K562 (cell line): ENCODE measurements at regions not wholly inside any gene's neighbourhood (a gene's known extent, or its start where the extent isn't known, plus 50 kb on each side); places are given as distances from the start of the nearest gene placed in this dataset.

Experiments
- ATAC-seq: fragments of 200-7000 bp; cut with Tn5 transposase; 3 replicates; pipeline ENCODE4 v1.9.1; 2020; ENCODE audit warnings: moderate library complexity
- BruUV-seq: library from RNA; stranded (reverse); fragments of 400-500 nt; replicated peaks from 2 replicates; lab custom pipeline; 2021; lab: Mats Ljungman, UMichigan
- CTCF ChIA-PET: fragments of 300-600 bp; formaldehyde crosslinking; extraction: SDS; loops from one replicate; lab custom pipeline; 2021; ENCODE audit warnings: low intra/inter-chr PET ratio; lab: Yijun Ruan, JAX
- POLR2A ChIA-PET: fragments of 300-600, 350-650 bp; sonication (Branson Sonifier 250); formaldehyde crosslinking; extraction: SDS; loops from one replicate; lab custom pipeline; 2021; ENCODE audit warnings: antibody characterized with exemption, inconsistent platforms; lab: Yijun Ruan, JAX
- DNase-seq, 4 experiments: peaks; one replicate each; pipeline versions ENCODE4 v3.0.0 to v3.0.0-alpha.2; 2011 to 2018; ENCODE audit warnings: low spot score in 3 of 4, mixed read lengths in 3 of 4; ENCODE audit errors: extremely low read depth in 1 of 4
- FAIRE-seq: peaks from 2 replicates; lab custom pipeline; 2011; peaks lifted over from hg19 to GRCh38; lab: Jason Lieb, UNC
- H2AFZ ChIP-seq: 2 replicates; pipeline ENCODE4 v1.6.0; 2011; ENCODE audit warnings: low read depth, low read length, control low read depth, inconsistent platforms
- H3K27ac ChIP-seq: fragments of 200-600 bp; 3 replicates; pipeline ENCODE4 v1.8.0; 2011; ENCODE audit warnings: low read depth, mild to moderate bottlenecking, control low read depth, inconsistent platforms, low read length, moderate library complexity, mixed read lengths; ENCODE audit errors: extremely low read depth
- H3K27me3 ChIP-seq, 2 experiments: fragments of 300-600 bp in 1 of 2; 2 replicates in 1 of 2; 3 replicates in 1 of 2; pipeline versions ENCODE4 v1.6.0 to v1.8.0; 2011; ENCODE audit warnings: inconsistent platforms in 2 of 2, low read length in 2 of 2, mild to moderate bottlenecking in 1 of 2, mixed read lengths in 1 of 2, moderate library complexity in 1 of 2; ENCODE audit not compliant: control insufficient read depth in 2 of 2, insufficient read depth in 2 of 2
- H3K36me3 ChIP-seq: fragments of 300-600 bp; 3 replicates; pipeline ENCODE4 v1.8.0; 2011; ENCODE audit warnings: mild to moderate bottlenecking, low read length, inconsistent platforms; ENCODE audit not compliant: control insufficient read depth, insufficient read depth
- H3K4me1 ChIP-seq, 2 experiments: fragments of 200-600 bp in 1 of 2; replicated peaks in 1 of 2; 2 replicates in 1 of 2; 3 replicates in 1 of 2; pipeline versions ENCODE4 v1.5.1 to v1.8.0; 2011; ENCODE audit warnings: inconsistent platforms in 2 of 2, low read length in 2 of 2, mild to moderate bottlenecking in 1 of 2, mixed read lengths in 1 of 2, moderate library complexity in 1 of 2; ENCODE audit not compliant: control insufficient read depth in 2 of 2, insufficient read depth in 2 of 2
- H3K4me2 ChIP-seq: 2 replicates; pipeline ENCODE4 v1.6.1; 2011; ENCODE audit warnings: low read length, control low read depth, inconsistent platforms, mixed read lengths; ENCODE audit not compliant: insufficient read depth
- H3K4me3 ChIP-seq: fragments of 200-600 bp; sonication (generic), shearing (Covaris generic); 2 replicates; pipeline ENCODE4 v1.5.1; 2016; ENCODE audit warnings: control low read depth, inconsistent platforms
- H3K79me2 ChIP-seq: fragments of 200-600 bp; 3 replicates; pipeline ENCODE4 v1.8.0; 2011; ENCODE audit warnings: low read length, inconsistent platforms; ENCODE audit not compliant: control insufficient read depth, insufficient read depth
- H3K9ac ChIP-seq, 2 experiments: 2 replicates each; pipeline versions ENCODE4 v1.6.0 to v1.6.1; 2011; ENCODE audit warnings: low read depth in 2 of 2, low read length in 2 of 2, control low read depth in 1 of 2, inconsistent platforms in 1 of 2, mild to moderate bottlenecking in 1 of 2, mixed read lengths in 1 of 2; ENCODE audit not compliant: insufficient read depth in 1 of 2
- H3K9me1 ChIP-seq: one replicate; pipeline ENCODE4 v1.6.0; 2011; ENCODE audit warnings: inconsistent platforms, mild to moderate bottlenecking, low read length, moderate library complexity; ENCODE audit not compliant: control insufficient read depth, insufficient read depth
- H3K9me3 ChIP-seq: replicated peaks from 2 replicates; pipeline ENCODE4 v1.5.1; 2011; ENCODE audit warnings: low read depth, low read length, inconsistent platforms; ENCODE audit not compliant: control insufficient read depth, insufficient read depth
- H4K20me1 ChIP-seq: replicated peaks from 2 replicates; pipeline ENCODE4 v1.6.1; 2011; ENCODE audit warnings: low read length, inconsistent platforms, mixed read lengths; ENCODE audit not compliant: control insufficient read depth, insufficient read depth
- CBX3 ChIP-seq, 2 experiments: IDR thresholded peaks; 1 replicate in 1 of 2; 2 replicates in 1 of 2; pipeline ENCODE4 v1.6.1; 2012; ENCODE audit warnings: inconsistent platforms in 2 of 2, low read length in 2 of 2, borderline replicate concordance in 1 of 2, control low read depth in 1 of 2
- CBX5 ChIP-seq: IDR thresholded peaks from 2 replicates; pipeline ENCODE4 v1.6.1; 2014; ENCODE audit warnings: low read depth, borderline replicate concordance
- EP400 ChIP-seq: fragments of 450-650 bp; IDR thresholded peaks from 2 replicates; pipeline ENCODE4 v1.6.1; 2017; ENCODE audit warnings: antibody characterized with exemption, mild to moderate bottlenecking, moderate library complexity
- ESRRA ChIP-seq: fragments of 450-650 bp; IDR thresholded peaks from 2 replicates; pipeline ENCODE4 v1.6.1; 2014; ENCODE audit warnings: low read depth, mild to moderate bottlenecking, moderate library complexity, borderline replicate concordance
- JUN ChIP-seq, 2 experiments: sonication (generic) in 1 of 2; formaldehyde crosslinking in 1 of 2; IDR thresholded peaks; 2 replicates each; pipeline versions ENCODE4 v1.6.1 to v1.8.0; 2012 to 2022; ENCODE audit warnings: borderline replicate concordance in 2 of 2, mild to moderate bottlenecking in 2 of 2, improper control_type of control experiment in 1 of 2, low read depth in 1 of 2, low read length in 1 of 2, missing genetic modification reagents in 1 of 2
- MEIS2 ChIP-seq: fragments of 450-650 bp; IDR thresholded peaks from 2 replicates; pipeline ENCODE4 v1.6.1; 2014; ENCODE audit warnings: mild to moderate bottlenecking; ENCODE audit not compliant: partially characterized antibody
- YBX1 ChIP-seq: fragments of 450-650 bp; IDR thresholded peaks from 2 replicates; pipeline ENCODE4 v1.7.1; 2016; ENCODE audit warnings: mild to moderate bottlenecking
- ZNF197 ChIP-seq: fragments of 200-800 bp; sonication (Bioruptor generic); IDR thresholded peaks from 2 replicates; pipeline ENCODE4 v1.6.1; 2016; ENCODE audit warnings: low read depth, missing genetic modification characterization, missing compliant biosample characterization
- WGBS: fragments of 100-300 bp; shearing (Covaris generic); methylation state at CpG from one replicate; pipeline ENCODE4 v1.1.6; 2016; ENCODE audit warnings: low coverage, mixed read lengths; ENCODE audit not compliant: insufficient coverage; ENCODE audit errors: missing lambda C conversion rate; 5-methylcytosine and 5-hydroxymethylcytosine counted together
- in situ Hi-C: fragments of 300-500 bp; cut with MboI; formaldehyde crosslinking; loops from 4 replicates; pipeline ENCODE4 v1.15.0; 2018; ENCODE audit warnings: inconsistent platforms, mixed read lengths
- intact Hi-C: fragments of 100-400 bp; cut with micrococcal nuclease; formaldehyde crosslinking; loops from 2 replicates; pipeline ENCODE4 v1.14.2; 2022

GRCh38 chr1:67564193-67564592, 120.8 kb upstream of the GADD45A start:
- H3K4me1 ChIP-seq: peaks cover 15 to 16% of the 10 kb centered on the region in 2 experiments; a peak in 4 of 5 replicates
- H3K27me3 ChIP-seq: no peaks in the 10 kb centered on the region
- no peak for ATAC-seq
- H3K79me2 ChIP-seq: no peaks in the 10 kb centered on the region
- H3K9me3 ChIP-seq: no peaks in the 10 kb centered on the region
- H4K20me1 ChIP-seq: no peaks in the 10 kb centered on the region
- FAIRE-seq: no peak
- no TSS peak for BruUV-seq
- no peak overlapping the region for H3K9ac ChIP-seq
- intact Hi-C loops (no loop called here), in situ Hi-C loops (no loop called here)
- H3K4me2 ChIP-seq: no peak overlapping the region
- H3K27ac ChIP-seq: no peak overlapping the region
- no peak for DNase-seq
- ChIA-PET CTCF (no interaction called here), POLR2A (no interaction called here)
- H3K36me3 ChIP-seq: no peaks in the 10 kb centered on the region
- H3K9me1 ChIP-seq: no peaks in the 10 kb centered on the region
- no peak overlapping the region for H3K4me3 ChIP-seq
- WGBS: 78% methylated on average over 7 of the region's 8 CpGs
- no peak overlapping the region for H2AFZ ChIP-seq
- TF ChIP-seq CBX5: 0 out of 2 replicates have a peak, but pooled peaks have one; percentile 31
- TF ChIP-seq MEIS2: peak; percentile 13
- no peak for TF ChIP-seq EP400
- TF ChIP-seq ESRRA: no peak
- TF ChIP-seq ZNF197 (CRISPR knock-in tag): no peak
- TF ChIP-seq JUN (IDR thresholded peaks at IDR 0.05; ENCODE audit: borderline replicate concordance, low read depth, low read length): no peak
- no peak for TF ChIP-seq JUN (CRISPR knock-in tag; IDR thresholded peaks at IDR 0.05; ENCODE audit: borderline replicate concordance)
- TF ChIP-seq YBX1: no peak
- peak in 1 of 2 experiments; percentile 26; a peak in 1 of 3 replicates for TF ChIP-seq CBX3 (IDR thresholded peaks at IDR 0.05; ENCODE audit: borderline replicate concordance in 1 of 2, low read length in 2 of 2)
